Hepatocyte (in vitro differentiated cells): ENCODE measurements at regions not wholly inside any gene's neighbourhood (a gene's known extent, or its start where the extent isn't known, plus 50 kb on each side); places are given as distances from the start of the nearest gene placed in this dataset.

ENCODE experiments used
- EZH2 ChIP-seq: fragments of 200-600 bp; sonication (generic); IDR thresholded peaks from 2 replicates; pipeline ENCODE4 v1.6.1; 2016; ENCODE audit warnings: antibody characterized with exemption, mild to moderate bottlenecking, borderline replicate concordance
- TF ChIP-seq, protein P1 (sequence below): fragments of 200-600 bp; sonication (generic); IDR thresholded peaks from 2 replicates; pipeline ENCODE4 v1.5.1; 2016; ENCODE audit warnings: antibody characterized with exemption, mild to moderate bottlenecking; ENCODE audit not compliant: poor library complexity

DNA sequence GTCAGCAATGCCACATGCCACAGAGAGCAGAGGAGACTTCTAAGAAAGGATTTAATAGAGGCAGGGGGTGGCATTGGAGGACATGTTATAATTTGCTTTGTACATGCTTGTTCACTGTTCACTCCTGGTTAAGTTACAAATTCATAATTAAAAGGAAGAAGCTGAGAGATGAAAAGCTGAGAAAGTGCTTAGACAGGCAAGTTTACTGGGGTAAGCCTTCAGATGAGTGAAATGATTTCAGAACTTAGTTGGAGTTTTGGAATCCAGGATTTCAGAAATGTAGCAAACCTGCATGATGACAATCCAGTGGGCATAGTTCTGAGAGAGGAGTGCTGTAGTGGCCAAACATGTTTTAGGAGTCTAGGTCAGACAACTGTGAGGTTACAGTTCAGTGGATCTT, 67.3 kb upstream of the FBXO33 start:
- TF ChIP-seq, protein P1, sequence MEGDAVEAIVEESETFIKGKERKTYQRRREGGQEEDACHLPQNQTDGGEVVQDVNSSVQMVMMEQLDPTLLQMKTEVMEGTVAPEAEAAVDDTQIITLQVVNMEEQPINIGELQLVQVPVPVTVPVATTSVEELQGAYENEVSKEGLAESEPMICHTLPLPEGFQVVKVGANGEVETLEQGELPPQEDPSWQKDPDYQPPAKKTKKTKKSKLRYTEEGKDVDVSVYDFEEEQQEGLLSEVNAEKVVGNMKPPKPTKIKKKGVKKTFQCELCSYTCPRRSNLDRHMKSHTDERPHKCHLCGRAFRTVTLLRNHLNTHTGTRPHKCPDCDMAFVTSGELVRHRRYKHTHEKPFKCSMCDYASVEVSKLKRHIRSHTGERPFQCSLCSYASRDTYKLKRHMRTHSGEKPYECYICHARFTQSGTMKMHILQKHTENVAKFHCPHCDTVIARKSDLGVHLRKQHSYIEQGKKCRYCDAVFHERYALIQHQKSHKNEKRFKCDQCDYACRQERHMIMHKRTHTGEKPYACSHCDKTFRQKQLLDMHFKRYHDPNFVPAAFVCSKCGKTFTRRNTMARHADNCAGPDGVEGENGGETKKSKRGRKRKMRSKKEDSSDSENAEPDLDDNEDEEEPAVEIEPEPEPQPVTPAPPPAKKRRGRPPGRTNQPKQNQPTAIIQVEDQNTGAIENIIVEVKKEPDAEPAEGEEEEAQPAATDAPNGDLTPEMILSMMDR, result no peak
- no peak for TF ChIP-seq EZH2
